ENCODE measurements at regions not wholly inside any gene's neighbourhood (a gene's known extent, or its start where the extent isn't known, plus 50 kb on each side); places are given as distances from the start of the nearest gene placed in this dataset.

GRCh38 chr3:106552351-106553043 is 683.7 kb upstream of the CBLB start:
- ATAC-seq, result no peak

DNA sequence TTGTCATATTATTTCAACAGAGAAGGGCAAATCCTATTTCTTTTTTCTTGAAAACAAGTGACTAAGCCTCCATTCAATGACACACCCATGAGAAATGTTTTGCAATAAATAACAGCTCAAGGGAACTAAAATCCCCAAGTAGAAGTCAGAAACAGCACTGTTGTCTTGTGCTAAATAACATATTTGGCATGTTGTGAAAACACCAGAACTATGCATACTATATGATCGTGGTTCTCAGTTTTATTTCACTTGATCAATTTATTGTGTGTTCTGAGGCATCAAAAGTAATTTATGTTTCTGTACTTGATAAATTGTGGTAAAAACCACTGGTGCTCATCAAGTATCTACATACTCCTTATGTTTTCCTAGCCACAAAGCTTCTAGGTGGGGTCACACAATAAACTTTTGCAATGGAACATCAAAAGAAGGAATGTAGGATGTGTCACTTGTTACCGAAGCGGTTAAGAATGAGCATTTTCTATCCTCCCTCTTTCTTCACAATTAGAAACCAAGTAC is 691.7 kb upstream of the CBLB start:
- no peak for ATAC-seq

- no peak for ATAC-seq
These were observed 697.5 kb upstream of the CBLB start for GRCh38 chr3:106566277-106566676.

- no peak for ATAC-seq
These were observed 701.6 kb upstream of the CBLB start for GRCh38 chr3:106570426-106570825.

DNA sequence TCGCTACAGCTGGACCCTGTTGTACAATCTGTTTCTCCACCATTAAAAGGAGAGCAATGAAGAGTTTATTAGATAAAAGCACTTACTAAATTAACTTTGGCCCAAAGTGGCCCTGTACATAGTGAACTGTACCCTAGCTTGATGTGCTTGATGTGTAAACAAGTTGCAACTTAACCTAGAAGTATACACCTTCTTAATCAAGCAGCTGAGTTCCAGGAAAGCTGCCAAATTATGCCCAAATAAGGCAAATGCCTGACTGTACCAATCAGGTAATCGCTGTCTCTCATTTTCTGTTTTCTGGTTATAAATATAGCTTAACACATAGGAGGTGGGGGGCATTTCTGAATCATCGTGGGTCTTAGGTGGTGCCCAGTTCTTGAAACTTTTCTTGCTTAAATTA is 704.8 kb upstream of the CBLB start:
- ATAC-seq, result no peak

DNA sequence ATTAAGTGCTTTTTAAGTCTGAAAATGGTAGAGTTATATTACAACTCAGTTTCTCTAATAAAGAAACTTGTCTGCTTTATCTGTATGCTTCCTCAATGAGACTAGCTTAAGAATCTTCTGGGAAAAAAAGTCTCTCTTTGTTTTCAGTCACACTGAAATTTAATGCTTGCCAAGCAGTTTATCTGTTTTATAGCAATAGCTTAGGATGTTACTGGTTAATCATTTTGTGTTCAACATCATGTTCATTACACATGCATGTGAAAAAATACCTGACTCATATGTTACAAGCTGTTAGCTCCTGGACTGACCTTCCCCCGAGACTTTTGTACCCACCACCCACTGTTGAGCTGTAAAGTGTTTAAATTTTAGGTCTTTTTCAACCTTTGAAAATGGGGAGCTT is 706.2 kb upstream of the CBLB start:
- ATAC-seq, result no peak

DNA sequence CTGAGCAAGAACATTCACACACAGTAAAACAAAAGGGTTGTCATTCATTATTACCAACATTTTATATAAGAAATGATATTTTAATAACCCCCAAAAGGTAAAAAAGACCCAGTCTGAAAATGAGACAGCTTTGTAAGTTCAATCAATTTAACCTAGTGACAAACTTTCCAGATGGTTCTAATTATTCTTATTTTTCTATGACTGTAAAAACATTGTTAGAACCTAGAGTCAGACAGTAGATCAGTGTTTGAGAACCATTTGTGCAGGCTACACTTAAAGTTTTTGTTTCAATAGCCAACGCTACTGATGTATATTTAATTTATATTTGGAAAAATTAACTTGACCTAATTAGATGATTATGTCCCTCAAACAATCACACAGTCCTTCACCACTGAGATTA is 708.4 kb upstream of the CBLB start:
- ATAC-seq, result no peak

DNA sequence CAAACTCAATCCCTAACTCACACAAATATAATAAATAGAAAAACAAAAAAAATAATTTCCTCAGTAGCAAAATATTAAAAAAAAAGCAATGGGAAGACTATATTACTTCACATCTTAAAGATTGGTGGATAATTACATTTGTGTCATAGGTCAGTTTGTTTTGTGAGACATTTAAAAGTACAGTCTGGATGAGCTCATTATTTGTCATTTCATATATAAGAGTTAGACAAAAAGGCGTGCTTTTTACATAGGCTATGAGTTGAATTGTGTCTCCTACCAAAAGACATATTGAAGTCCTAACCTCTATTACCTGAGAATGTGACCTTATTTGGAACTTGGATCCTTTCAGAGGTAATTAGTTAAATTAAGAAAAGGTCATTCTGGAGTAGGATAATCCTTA is 710.1 kb upstream of the CBLB start:
- ATAC-seq, result no peak

GRCh38 chr3:106582151-106582550 is 713.3 kb upstream of the CBLB start:
- no peak for ATAC-seq

DNA sequence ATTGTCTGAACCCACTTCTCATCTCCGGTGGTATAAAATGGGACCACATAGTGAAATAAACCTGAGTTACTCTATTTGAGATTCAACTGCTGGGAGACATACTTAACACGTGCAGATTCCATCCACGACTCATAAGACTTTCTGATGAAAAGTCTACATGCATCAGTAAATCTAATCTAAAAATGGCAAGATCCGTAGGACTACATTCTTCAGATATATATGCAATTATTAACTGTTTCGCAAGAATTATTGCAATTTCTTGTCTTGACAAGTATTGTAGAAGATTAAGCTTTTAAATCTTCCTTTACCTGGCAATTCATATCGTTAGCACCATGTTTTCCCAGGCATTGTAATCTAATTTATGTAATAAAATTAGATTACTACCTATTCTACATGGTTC is 718.7 kb upstream of the CBLB start:
- no peak for ATAC-seq

GRCh38 chr3:106588739-106589138 is 719.9 kb upstream of the CBLB start:
- ATAC-seq, result no peak

DNA sequence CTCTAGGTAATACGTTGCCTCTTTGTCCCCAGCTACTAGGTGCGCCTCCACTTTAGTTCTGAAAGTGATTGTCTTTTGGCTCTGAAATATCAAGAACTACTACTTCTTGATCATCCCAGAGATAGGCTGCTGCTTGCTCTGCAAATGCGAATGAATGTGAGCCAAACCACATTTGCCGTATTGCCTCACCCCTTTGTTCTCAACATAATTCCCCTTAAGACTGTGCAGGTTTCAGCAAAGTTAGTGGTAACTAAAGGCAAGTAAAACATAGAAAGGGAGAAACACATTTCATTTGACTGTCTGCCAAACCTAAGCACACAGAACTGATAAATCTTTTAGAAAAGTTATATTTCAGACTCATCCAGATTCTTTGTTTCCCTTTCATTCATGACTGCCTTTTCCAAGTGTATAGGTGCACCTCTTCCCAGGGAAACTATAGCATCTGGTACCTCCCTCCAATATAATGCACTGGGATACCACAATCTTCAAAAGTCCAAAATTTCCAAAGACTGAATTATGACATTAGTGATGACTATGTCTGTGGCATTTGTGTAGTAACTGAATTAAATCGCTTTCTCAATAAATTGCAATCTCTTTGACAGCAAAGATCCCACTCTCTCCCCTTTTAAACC is 720.6 kb upstream of the CBLB start:
- ATAC-seq, result no peak

- no peak for ATAC-seq
These were observed 721.4 kb upstream of the CBLB start for GRCh38 chr3:106590216-106590615.

- peak in 1 of 2 donors; percentile 25 for ATAC-seq
These were observed 724.6 kb upstream of the CBLB start for GRCh38 chr3:106593381-106593780.

DNA sequence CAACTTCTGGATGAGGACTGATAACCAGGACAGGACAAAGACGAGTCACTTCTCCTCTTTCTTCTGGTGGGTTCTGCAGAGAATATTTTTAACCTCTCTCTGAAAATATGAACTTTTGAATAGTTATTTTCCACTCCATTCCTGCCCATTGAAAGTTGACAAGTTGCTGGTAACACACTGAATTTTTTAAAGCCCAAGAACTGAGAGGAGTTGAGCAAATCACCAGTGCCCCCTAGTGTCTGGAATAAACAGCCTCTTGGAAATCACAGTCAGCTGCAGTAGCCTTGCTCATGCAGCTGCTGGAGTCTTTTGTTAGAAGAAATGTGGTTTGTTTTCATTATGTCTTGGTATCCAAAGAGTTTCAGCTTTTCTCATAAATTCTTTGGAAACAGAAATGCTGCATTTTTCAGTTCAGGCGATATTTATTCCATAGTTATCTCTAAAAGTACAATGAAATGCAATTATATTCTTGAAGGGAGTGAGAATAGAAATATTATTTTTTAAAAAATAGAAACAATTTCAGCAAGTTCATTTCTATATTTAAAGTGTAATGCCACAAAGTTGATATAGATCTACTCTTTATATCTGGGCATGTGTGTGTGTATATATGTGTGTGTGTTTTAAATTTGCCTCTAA is 741.0 kb upstream of the CBLB start:
- ATAC-seq, result peak; percentile 62 to 65

DNA sequence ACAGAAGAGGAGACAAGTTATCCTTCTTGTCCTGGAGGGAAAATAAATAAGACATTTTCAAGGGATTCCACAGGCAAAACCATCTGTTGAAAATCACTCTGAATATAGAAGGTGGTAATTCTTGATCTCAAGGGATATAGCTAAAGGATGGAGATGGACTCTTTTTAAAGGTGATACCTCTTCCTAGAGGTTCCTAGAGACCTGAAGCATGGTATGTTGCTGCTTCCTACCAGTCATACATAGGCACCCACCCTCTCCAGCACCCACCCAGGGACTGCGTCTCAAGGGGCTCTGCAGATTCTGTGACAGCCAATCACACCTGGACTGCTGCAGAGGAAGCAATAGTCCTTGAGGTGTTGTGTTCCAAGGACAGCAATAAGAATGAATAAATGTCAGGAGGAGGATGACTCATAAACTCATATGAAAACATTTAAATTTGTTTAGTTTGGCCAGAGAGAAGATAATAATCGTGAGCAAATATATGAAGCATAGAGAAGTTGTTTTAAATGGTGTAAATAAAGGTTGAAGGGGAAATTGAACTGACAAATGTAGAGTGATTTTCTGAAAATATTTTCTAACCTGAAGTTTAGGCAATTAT is 741.6 kb upstream of the CBLB start:
- no peak for ATAC-seq

- no peak for ATAC-seq
These were observed 742.3 kb upstream of the CBLB start for GRCh38 chr3:106611116-106611515.

DNA sequence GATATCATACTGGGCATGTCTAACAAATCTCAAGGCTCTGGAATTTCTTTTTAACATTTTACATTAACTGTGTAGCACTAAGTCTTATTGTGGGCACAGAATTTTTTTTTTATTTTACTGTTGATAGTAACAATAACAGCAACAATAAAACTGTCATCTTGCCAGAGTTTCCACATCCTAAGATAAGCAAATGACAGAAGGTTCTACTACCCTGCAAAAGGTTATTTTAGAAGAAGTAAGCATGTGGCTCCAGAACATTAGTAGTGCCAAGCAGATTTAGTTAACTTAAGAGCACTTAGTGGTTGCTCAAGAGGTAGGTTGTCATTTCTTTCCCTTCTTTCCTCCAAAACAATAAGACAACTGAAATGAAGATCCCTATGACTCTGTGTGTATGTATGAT is 743.0 kb upstream of the CBLB start:
- no peak for ATAC-seq

- no peak for ATAC-seq
These were observed 747.7 kb upstream of the CBLB start for GRCh38 chr3:106616556-106616955.

DNA sequence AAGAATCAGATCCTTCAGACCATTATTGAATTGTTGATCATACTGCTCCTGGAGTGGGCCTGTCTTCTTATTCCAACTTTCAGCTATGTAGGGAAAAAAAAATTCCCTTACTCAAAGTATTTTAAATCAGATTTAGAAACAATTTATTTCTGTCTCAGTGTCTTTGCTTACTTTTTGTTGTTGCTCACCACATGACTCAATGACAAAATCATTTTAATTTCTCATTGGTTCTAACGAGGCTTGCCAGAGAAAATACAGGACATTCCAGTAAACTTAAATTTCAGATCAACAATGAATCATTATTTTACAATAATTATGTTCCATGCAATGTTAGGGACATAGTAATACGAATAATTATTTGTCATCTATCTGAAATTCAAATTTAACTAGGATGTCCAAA is 748.5 kb upstream of the CBLB start:
- ATAC-seq, result no peak

GRCh38 chr3:106620646-106621045 is 751.8 kb upstream of the CBLB start:
- no peak for ATAC-seq

DNA sequence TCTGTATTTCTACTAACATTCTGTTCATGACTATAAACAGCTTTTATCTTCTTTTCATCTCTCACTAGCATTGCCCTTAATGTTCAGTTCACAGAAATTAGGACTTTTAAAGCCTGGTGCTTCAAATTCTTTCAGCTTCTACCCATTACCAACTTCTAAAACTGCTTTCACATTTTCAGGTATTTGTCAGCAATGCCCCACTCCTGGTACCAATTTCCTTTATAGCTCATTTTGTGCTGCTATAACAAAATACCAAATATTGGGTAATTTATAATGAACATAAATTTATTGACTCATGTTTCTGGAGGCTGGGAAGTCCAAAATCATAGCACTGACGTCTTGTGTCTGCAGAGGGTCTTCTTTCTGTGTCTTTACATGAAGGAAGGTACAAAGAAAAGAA is 753.1 kb upstream of the CCDC54 start:
- no peak for ATAC-seq

- no peak for ATAC-seq
These were observed 748.8 kb upstream of the CCDC54 start for GRCh38 chr3:106628407-106628806.

Data from activated CD4-positive, CD25-positive, alpha-beta regulatory T cell treated with anti-CD3 and anti-CD28 coated beads, Interleukin-2, amount 50 U/mL, for 24 hours (primary cell).